K562 (cell line): ENCODE measurements at regions not wholly inside any gene's neighbourhood (a gene's known extent, or its start where the extent isn't known, plus 50 kb on each side); places are given as distances from the start of the nearest gene placed in this dataset.

Experiments
- ATAC-seq: fragments of 200-7000 bp; cut with Tn5 transposase; 3 replicates; pipeline ENCODE4 v1.9.1; 2020; ENCODE audit warnings: moderate library complexity
- BruUV-seq: library from RNA; stranded (reverse); fragments of 400-500 nt; replicated peaks from 2 replicates; lab custom pipeline; 2021; lab: Mats Ljungman, UMichigan
- CTCF ChIA-PET: fragments of 300-600 bp; formaldehyde crosslinking; extraction: SDS; loops from one replicate; lab custom pipeline; 2021; ENCODE audit warnings: low intra/inter-chr PET ratio; lab: Yijun Ruan, JAX
- POLR2A ChIA-PET: fragments of 300-600, 350-650 bp; sonication (Branson Sonifier 250); formaldehyde crosslinking; extraction: SDS; loops from one replicate; lab custom pipeline; 2021; ENCODE audit warnings: antibody characterized with exemption, inconsistent platforms; lab: Yijun Ruan, JAX
- DNase-seq, 4 experiments: peaks; one replicate each; pipeline versions ENCODE4 v3.0.0 to v3.0.0-alpha.2; 2011 to 2018; ENCODE audit warnings: low spot score in 3 of 4, mixed read lengths in 3 of 4; ENCODE audit errors: extremely low read depth in 1 of 4
- FAIRE-seq: peaks from 2 replicates; lab custom pipeline; 2011; peaks lifted over from hg19 to GRCh38; lab: Jason Lieb, UNC
- H2AFZ ChIP-seq: 2 replicates; pipeline ENCODE4 v1.6.0; 2011; ENCODE audit warnings: low read depth, low read length, control low read depth, inconsistent platforms
- H3K27ac ChIP-seq: fragments of 200-600 bp; 3 replicates; pipeline ENCODE4 v1.8.0; 2011; ENCODE audit warnings: low read depth, mild to moderate bottlenecking, control low read depth, inconsistent platforms, low read length, moderate library complexity, mixed read lengths; ENCODE audit errors: extremely low read depth
- H3K27me3 ChIP-seq, 2 experiments: fragments of 300-600 bp in 1 of 2; 2 replicates in 1 of 2; 3 replicates in 1 of 2; pipeline versions ENCODE4 v1.6.0 to v1.8.0; 2011; ENCODE audit warnings: inconsistent platforms in 2 of 2, low read length in 2 of 2, mild to moderate bottlenecking in 1 of 2, mixed read lengths in 1 of 2, moderate library complexity in 1 of 2; ENCODE audit not compliant: control insufficient read depth in 2 of 2, insufficient read depth in 2 of 2
- H3K36me3 ChIP-seq: fragments of 300-600 bp; 3 replicates; pipeline ENCODE4 v1.8.0; 2011; ENCODE audit warnings: mild to moderate bottlenecking, low read length, inconsistent platforms; ENCODE audit not compliant: control insufficient read depth, insufficient read depth
- H3K4me1 ChIP-seq, 2 experiments: fragments of 200-600 bp in 1 of 2; replicated peaks in 1 of 2; 2 replicates in 1 of 2; 3 replicates in 1 of 2; pipeline versions ENCODE4 v1.5.1 to v1.8.0; 2011; ENCODE audit warnings: inconsistent platforms in 2 of 2, low read length in 2 of 2, mild to moderate bottlenecking in 1 of 2, mixed read lengths in 1 of 2, moderate library complexity in 1 of 2; ENCODE audit not compliant: control insufficient read depth in 2 of 2, insufficient read depth in 2 of 2
- H3K4me2 ChIP-seq: 2 replicates; pipeline ENCODE4 v1.6.1; 2011; ENCODE audit warnings: low read length, control low read depth, inconsistent platforms, mixed read lengths; ENCODE audit not compliant: insufficient read depth
- H3K4me3 ChIP-seq: fragments of 200-600 bp; sonication (generic), shearing (Covaris generic); 2 replicates; pipeline ENCODE4 v1.5.1; 2016; ENCODE audit warnings: control low read depth, inconsistent platforms
- H3K79me2 ChIP-seq: fragments of 200-600 bp; 3 replicates; pipeline ENCODE4 v1.8.0; 2011; ENCODE audit warnings: low read length, inconsistent platforms; ENCODE audit not compliant: control insufficient read depth, insufficient read depth
- H3K9ac ChIP-seq, 2 experiments: 2 replicates each; pipeline versions ENCODE4 v1.6.0 to v1.6.1; 2011; ENCODE audit warnings: low read depth in 2 of 2, low read length in 2 of 2, control low read depth in 1 of 2, inconsistent platforms in 1 of 2, mild to moderate bottlenecking in 1 of 2, mixed read lengths in 1 of 2; ENCODE audit not compliant: insufficient read depth in 1 of 2
- H3K9me1 ChIP-seq: one replicate; pipeline ENCODE4 v1.6.0; 2011; ENCODE audit warnings: inconsistent platforms, mild to moderate bottlenecking, low read length, moderate library complexity; ENCODE audit not compliant: control insufficient read depth, insufficient read depth
- H3K9me3 ChIP-seq: replicated peaks from 2 replicates; pipeline ENCODE4 v1.5.1; 2011; ENCODE audit warnings: low read depth, low read length, inconsistent platforms; ENCODE audit not compliant: control insufficient read depth, insufficient read depth
- H4K20me1 ChIP-seq: replicated peaks from 2 replicates; pipeline ENCODE4 v1.6.1; 2011; ENCODE audit warnings: low read length, inconsistent platforms, mixed read lengths; ENCODE audit not compliant: control insufficient read depth, insufficient read depth
- BACH1 ChIP-seq: fragments of 200-800 bp; sonication (Bioruptor generic); IDR thresholded peaks from 2 replicates; pipeline ENCODE4 v1.6.1; 2016; ENCODE audit warnings: missing genetic modification characterization, missing compliant biosample characterization
- RBM15 ChIP-seq: fragments of 200-400 bp; formaldehyde crosslinking; IDR thresholded peaks from 2 replicates; pipeline ENCODE4 v1.6.1; 2018; ENCODE audit warnings: mild to moderate bottlenecking, low read length, moderate library complexity; ENCODE audit not compliant: insufficient read depth
- SIRT6 ChIP-seq: IDR thresholded peaks from one replicate; pipeline ENCODE4 v1.6.1; 2012; ENCODE audit warnings: low read depth, mild to moderate bottlenecking, control low read depth, inconsistent platforms, low read length, moderate library complexity
- SMARCC2 ChIP-seq: fragments of 450-650 bp; IDR thresholded peaks from 2 replicates; pipeline ENCODE4 v1.6.1; 2017; ENCODE audit warnings: antibody characterized with exemption, moderate library complexity, mild to moderate bottlenecking, low read depth
- XRCC3 ChIP-seq: fragments of 450-650 bp; IDR thresholded peaks from 2 replicates; pipeline ENCODE4 v1.6.1; 2017; ENCODE audit warnings: mild to moderate bottlenecking, moderate library complexity
- YBX1 ChIP-seq: fragments of 450-650 bp; IDR thresholded peaks from 2 replicates; pipeline ENCODE4 v1.7.1; 2016; ENCODE audit warnings: mild to moderate bottlenecking
- ZNF764 ChIP-seq: fragments of 250-450 bp; sonication (Bioruptor Pico); IDR thresholded peaks from 2 replicates; pipeline ENCODE4 v1.4.0; 2020; ENCODE audit warnings: low read depth, mild to moderate bottlenecking, moderate library complexity
- WGBS: fragments of 100-300 bp; shearing (Covaris generic); methylation state at CpG from one replicate; pipeline ENCODE4 v1.1.6; 2016; ENCODE audit warnings: low coverage, mixed read lengths; ENCODE audit not compliant: insufficient coverage; ENCODE audit errors: missing lambda C conversion rate; 5-methylcytosine and 5-hydroxymethylcytosine counted together
- in situ Hi-C: fragments of 300-500 bp; cut with MboI; formaldehyde crosslinking; loops from 4 replicates; pipeline ENCODE4 v1.15.0; 2018; ENCODE audit warnings: inconsistent platforms, mixed read lengths
- intact Hi-C: fragments of 100-400 bp; cut with micrococcal nuclease; formaldehyde crosslinking; loops from 2 replicates; pipeline ENCODE4 v1.14.2; 2022
- TF ChIP-seq, protein P1 (sequence below): fragments of 250-450 bp; sonication (Bioruptor Pico); IDR thresholded peaks from 2 replicates; pipeline ENCODE4 v1.5.0; 2021
- TF ChIP-seq, protein P2 (sequence below): sonication (generic); formaldehyde crosslinking; IDR thresholded peaks from 2 replicates; pipeline ENCODE4 v1.8.0; 2022; ENCODE audit warnings: missing genetic modification reagents, mild to moderate bottlenecking, moderate library complexity, borderline replicate concordance
- TF ChIP-seq, protein P3 (sequence below): fragments of 450-650 bp; formaldehyde crosslinking; IDR thresholded peaks from 2 replicates; pipeline ENCODE4 v1.4.0; 2022; ENCODE audit warnings: missing genetic modification characterization
- TF ChIP-seq, protein P4 (sequence below): fragments of 450-650 bp; IDR thresholded peaks from 2 replicates; pipeline ENCODE4 v1.6.1; 2018; ENCODE audit not compliant: partially characterized antibody

DNA sequence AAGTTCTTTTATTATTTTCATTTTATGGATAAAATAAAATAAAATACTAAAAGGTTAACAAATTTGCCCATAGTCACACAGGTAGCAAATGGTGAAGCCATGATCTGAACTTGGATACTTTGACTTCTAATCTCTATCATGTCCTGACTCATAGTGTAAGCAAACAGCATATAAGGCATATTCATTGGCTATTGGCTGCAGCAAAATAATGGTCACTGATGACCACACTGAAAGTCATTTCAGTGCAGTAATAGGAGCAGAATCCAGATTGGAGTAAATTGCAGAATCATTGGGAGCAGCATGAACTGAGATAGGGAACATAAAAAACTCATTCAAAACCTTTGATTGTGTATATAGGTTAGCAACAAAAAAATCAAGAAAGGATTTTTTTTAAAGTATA is 262.9 kb downstream of the PLA2G4A start (continued):
- TF ChIP-seq, protein P1, sequence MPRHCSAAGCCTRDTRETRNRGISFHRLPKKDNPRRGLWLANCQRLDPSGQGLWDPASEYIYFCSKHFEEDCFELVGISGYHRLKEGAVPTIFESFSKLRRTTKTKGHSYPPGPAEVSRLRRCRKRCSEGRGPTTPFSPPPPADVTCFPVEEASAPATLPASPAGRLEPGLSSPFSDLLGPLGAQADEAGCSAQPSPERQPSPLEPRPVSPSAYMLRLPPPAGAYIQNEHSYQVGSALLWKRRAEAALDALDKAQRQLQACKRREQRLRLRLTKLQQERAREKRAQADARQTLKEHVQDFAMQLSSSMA (CRISPR knock-in tag) = no peak
- TF ChIP-seq RBM15 (no peak), SIRT6 (no peak), ZNF764 (CRISPR knock-in tag) (no peak), SMARCC2 (no peak), BACH1 (tag) (no peak)
- TF ChIP-seq, protein P2, sequence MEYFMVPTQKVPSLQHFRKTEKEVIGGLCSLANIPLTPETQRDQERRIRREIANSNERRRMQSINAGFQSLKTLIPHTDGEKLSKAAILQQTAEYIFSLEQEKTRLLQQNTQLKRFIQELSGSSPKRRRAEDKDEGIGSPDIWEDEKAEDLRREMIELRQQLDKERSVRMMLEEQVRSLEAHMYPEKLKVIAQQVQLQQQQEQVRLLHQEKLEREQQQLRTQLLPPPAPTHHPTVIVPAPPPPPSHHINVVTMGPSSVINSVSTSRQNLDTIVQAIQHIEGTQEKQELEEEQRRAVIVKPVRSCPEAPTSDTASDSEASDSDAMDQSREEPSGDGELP (CRISPR knock-in tag) = no peak

DNA sequence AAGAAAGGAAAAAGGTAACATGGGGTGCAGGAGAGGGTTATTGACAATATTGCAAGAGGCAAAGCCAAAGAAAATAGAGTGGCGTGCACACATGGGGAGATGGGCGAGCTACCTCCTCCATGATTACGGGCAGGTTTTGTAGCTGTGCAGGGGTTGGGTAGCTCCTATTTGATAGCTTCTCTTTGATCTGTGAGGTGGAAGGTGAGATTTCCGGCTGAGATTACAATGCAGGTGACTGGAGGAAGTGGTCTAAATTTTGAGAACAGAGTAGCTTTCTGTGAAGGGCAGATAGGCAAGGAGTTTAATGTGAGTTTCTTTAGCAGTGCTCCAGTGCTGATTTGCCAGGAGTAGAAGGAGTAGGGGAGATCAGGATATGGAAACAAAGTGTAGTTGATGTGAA is 263.4 kb downstream of the PLA2G4A start:
- intact Hi-C loops = no loop called here
- in situ Hi-C loops = no loop called here
- Histone ChIP-seq H3K4me3 (no peak overlapping the region), H3K9ac (no peak overlapping the region)
- ChIA-PET CTCF (no interaction called here), POLR2A (no interaction called here)
- no peak for FAIRE-seq
- BruUV-seq = no TSS peak
- TF ChIP-seq XRCC3 = no peak
- TF ChIP-seq, protein P3, sequence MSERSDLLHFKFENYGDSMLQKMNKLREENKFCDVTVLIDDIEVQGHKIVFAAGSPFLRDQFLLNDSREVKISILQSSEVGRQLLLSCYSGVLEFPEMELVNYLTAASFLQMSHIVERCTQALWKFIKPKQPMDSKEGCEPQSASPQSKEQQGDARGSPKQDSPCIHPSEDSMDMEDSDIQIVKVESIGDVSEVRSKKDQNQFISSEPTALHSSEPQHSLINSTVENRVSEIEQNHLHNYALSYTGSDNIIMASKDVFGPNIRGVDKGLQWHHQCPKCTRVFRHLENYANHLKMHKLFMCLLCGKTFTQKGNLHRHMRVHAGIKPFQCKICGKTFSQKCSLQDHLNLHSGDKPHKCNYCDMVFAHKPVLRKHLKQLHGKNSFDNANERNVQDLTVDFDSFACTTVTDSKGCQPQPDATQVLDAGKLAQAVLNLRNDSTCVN (CRISPR knock-in tag) = no peak
- TF ChIP-seq YBX1 = no peak
- TF ChIP-seq, protein P4, sequence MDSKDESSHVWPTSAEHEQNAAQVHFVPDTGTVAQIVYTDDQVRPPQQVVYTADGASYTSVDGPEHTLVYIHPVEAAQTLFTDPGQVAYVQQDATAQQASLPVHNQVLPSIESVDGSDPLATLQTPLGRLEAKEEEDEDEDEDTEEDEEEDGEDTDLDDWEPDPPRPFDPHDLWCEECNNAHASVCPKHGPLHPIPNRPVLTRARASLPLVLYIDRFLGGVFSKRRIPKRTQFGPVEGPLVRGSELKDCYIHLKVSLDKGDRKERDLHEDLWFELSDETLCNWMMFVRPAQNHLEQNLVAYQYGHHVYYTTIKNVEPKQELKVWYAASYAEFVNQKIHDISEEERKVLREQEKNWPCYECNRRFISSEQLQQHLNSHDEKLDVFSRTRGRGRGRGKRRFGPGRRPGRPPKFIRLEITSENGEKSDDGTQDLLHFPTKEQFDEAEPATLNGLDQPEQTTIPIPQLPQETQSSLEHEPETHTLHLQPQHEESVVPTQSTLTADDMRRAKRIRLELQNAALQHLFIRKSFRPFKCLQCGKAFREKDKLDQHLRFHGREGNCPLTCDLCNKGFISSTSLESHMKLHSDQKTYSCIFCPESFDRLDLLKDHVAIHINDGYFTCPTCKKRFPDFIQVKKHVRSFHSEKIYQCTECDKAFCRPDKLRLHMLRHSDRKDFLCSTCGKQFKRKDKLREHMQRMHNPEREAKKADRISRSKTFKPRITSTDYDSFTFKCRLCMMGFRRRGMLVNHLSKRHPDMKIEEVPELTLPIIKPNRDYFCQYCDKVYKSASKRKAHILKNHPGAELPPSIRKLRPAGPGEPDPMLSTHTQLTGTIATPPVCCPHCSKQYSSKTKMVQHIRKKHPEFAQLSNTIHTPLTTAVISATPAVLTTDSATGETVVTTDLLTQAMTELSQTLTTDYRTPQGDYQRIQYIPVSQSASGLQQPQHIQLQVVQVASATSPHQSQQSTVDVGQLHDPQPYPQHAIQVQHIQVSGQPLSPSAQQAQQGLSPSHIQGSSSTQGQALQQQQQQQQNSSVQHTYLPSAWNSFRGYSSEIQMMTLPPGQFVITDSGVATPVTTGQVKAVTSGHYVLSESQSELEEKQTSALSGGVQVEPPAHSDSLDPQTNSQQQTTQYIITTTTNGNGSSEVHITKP = no peak
- TF ChIP-seq, all 486 proteins: peak for 0
- Histone ChIP-seq H2AFZ (no peak overlapping the region), H3K9me1 (no peaks in the 10 kb centered on the region), H3K79me2 (no peaks in the 10 kb centered on the region), H4K20me1 (no peaks in the 10 kb centered on the region), H3K4me1 (no peaks in the 10 kb centered on the region), H3K36me3 (no peaks in the 10 kb centered on the region), H3K9me3 (no peaks in the 10 kb centered on the region; the same call in 1 of the 2 replicates), H3K4me2 (no peak overlapping the region), H3K27ac (no peak overlapping the region), H3K27me3 (no peaks in the 10 kb centered on the region)
- no peak for ATAC-seq
- DNase-seq = no peak
- WGBS = 29% methylated on average over 4 of the region's 4 CpGs
